NCI-H82 treated with DMSO at 0.1 percent for 48 hours (cell line): ENCODE measurements at regions not wholly inside any gene's neighbourhood (a gene's known extent, or its start where the extent isn't known, plus 50 kb on each side); places are given as distances from the start of the nearest gene placed in this dataset.

Experiments
- DNase-seq: peaks from one replicate; lab custom pipeline; 2025; ENCODE audit not compliant: unreplicated experiment; lab: John Stamatoyannopoulos, UW

GRCh38 chr5:141800617-141801016, 77.6 kb downstream of the PCDH1 start:
- no peak for DNase-seq

- DNase-seq = no peak
Measured at GRCh38 chr5:141799507-141800167, 78.6 kb downstream of the PCDH1 start.

- DNase-seq = no peak
Measured at GRCh38 chr5:141797425-141797824, 80.8 kb downstream of the PCDH1 start.

GRCh38 chr5:141795421-141795820, 82.8 kb downstream of the PCDH1 start:
- no peak for DNase-seq

- DNase-seq = no peak
Measured at GRCh38 chr5:141793881-141794280, 84.3 kb downstream of the PCDH1 start.

GRCh38 chr5:141793403-141793802, 84.8 kb downstream of the PCDH1 start:
- DNase-seq = no peak

GRCh38 chr5:141790630-141791029, 87.6 kb downstream of the PCDH1 start:
- no peak for DNase-seq

GRCh38 chr5:141789330-141789729, 88.9 kb downstream of the PCDH1 start:
- no peak for DNase-seq

GRCh38 chr5:141788296-141788970, 89.8 kb downstream of the PCDH1 start:
- no peak for DNase-seq

- no peak for DNase-seq
Measured at GRCh38 chr5:141787376-141787775, 90.8 kb downstream of the PCDH1 start.

- no peak for DNase-seq
Measured at GRCh38 chr5:141786700-141787099, 91.5 kb downstream of the PCDH1 start.

- no peak for DNase-seq
Measured at GRCh38 chr5:141785711-141786110, 92.5 kb downstream of the PCDH1 start.

- no peak for DNase-seq
Measured at GRCh38 chr5:141785135-141785534, 93.1 kb downstream of the PCDH1 start.

- no peak for DNase-seq
Measured at GRCh38 chr5:141784529-141784928, 93.7 kb downstream of the PCDH1 start.

- DNase-seq = no peak
Measured at GRCh38 chr5:141783947-141784296, 94.3 kb downstream of the PCDH1 start.

GRCh38 chr5:141783005-141783946, 94.9 kb downstream of the PCDH1 start:
- no peak for DNase-seq

- no peak for DNase-seq
Measured at GRCh38 chr5:141781910-141782309, 96.3 kb downstream of the PCDH1 start.

GRCh38 chr5:141780952-141781781, 97.0 kb downstream of the PCDH1 start:
- no peak for DNase-seq

- DNase-seq = peak; percentile 44
Measured at GRCh38 chr5:141780240-141780951, 97.8 kb downstream of the PCDH1 start.

GRCh38 chr5:141779503-141779973, 97.5 kb upstream of the ARAP3 start:
- no peak for DNase-seq
